NCI-H2171 (cell line): ENCODE measurements at regions not wholly inside any gene's neighbourhood (a gene's known extent, or its start where the extent isn't known, plus 50 kb on each side); places are given as distances from the start of the nearest gene placed in this dataset.
"Not testable (repeated sequence)": the region's sequence is repeated elsewhere in the genome, so short reads cannot be mapped to it uniquely, and the experiment has no call there.

ENCODE experiments used
- DNase-seq: peaks from one replicate; lab custom pipeline; 2025; lab: John Stamatoyannopoulos, UW

GRCh38 chr6:12618296-12618695, 98.3 kb upstream of the PHACTR1 start:
- no peak for DNase-seq

- DNase-seq: no peak
Measured at GRCh38 chr6:12621754-12622153, 94.8 kb upstream of the PHACTR1 start.

GRCh38 chr6:12622566-12622965, 94.0 kb upstream of the PHACTR1 start:
- no peak for DNase-seq

- DNase-seq: no peak
Measured at GRCh38 chr6:12624142-12624837, 92.3 kb upstream of the PHACTR1 start.

- no peak for DNase-seq
Measured at GRCh38 chr6:12627053-12627452, 89.5 kb upstream of the PHACTR1 start.

GRCh38 chr6:12628327-12628726, 88.2 kb upstream of the PHACTR1 start:
- DNase-seq: no peak

- not testable (repeated sequence) for DNase-seq
Measured at GRCh38 chr6:12633746-12634145, 82.8 kb upstream of the PHACTR1 start.

GRCh38 chr6:12635375-12635774, 81.2 kb upstream of the PHACTR1 start:
- DNase-seq: no peak

- no peak for DNase-seq
Measured at GRCh38 chr6:12635813-12636212, 80.8 kb upstream of the PHACTR1 start.

GRCh38 chr6:12636336-12636735, 80.2 kb upstream of the PHACTR1 start:
- DNase-seq: no peak

GRCh38 chr6:12637960-12638641, 78.5 kb upstream of the PHACTR1 start:
- DNase-seq: peak; percentile 8

GRCh38 chr6:12640438-12640837, 76.1 kb upstream of the PHACTR1 start:
- DNase-seq: no peak

- not testable (repeated sequence) for DNase-seq
Measured at GRCh38 chr6:12641785-12642184, 74.8 kb upstream of the PHACTR1 start.

GRCh38 chr6:12645941-12646340, 70.6 kb upstream of the PHACTR1 start:
- DNase-seq: no peak

- no peak for DNase-seq
Measured at GRCh38 chr6:12648171-12648570, 68.4 kb upstream of the PHACTR1 start.

GRCh38 chr6:12649325-12649724, 67.2 kb upstream of the PHACTR1 start:
- DNase-seq: no peak

GRCh38 chr6:12653486-12653885, 63.1 kb upstream of the PHACTR1 start:
- DNase-seq: no peak

- DNase-seq: no peak
Measured at GRCh38 chr6:12654107-12654506, 62.5 kb upstream of the PHACTR1 start.

- DNase-seq: no peak
Measured at GRCh38 chr6:12654514-12654913, 62.1 kb upstream of the PHACTR1 start.

- DNase-seq: no peak
Measured at GRCh38 chr6:12656906-12657305, 59.7 kb upstream of the PHACTR1 start.

- no peak for DNase-seq
Measured at GRCh38 chr6:12657884-12658283, 58.7 kb upstream of the PHACTR1 start.

- no peak for DNase-seq
Measured at GRCh38 chr6:12661432-12662089, 55.0 kb upstream of the PHACTR1 start.
